Panc1 (cell line): ENCODE measurements at regions not wholly inside any gene's neighbourhood (a gene's known extent, or its start where the extent isn't known, plus 50 kb on each side); places are given as distances from the start of the nearest gene placed in this dataset.

Source experiments
- POLR2AphosphoS5 ChIP-seq: IDR thresholded peaks from 2 replicates; pipeline ENCODE4 v1.6.1; 2012; ENCODE audit warnings: mild to moderate bottlenecking, low read depth, low read length, moderate library complexity
- TF ChIP-seq, protein P1 (sequence below): fragments of 450-650 bp; IDR thresholded peaks from 2 replicates; pipeline ENCODE4 v1.5.1; 2017; ENCODE audit warnings: mild to moderate bottlenecking
- TF ChIP-seq, protein P2 (sequence below), 2 experiments: IDR thresholded peaks; 2 replicates each; pipeline ENCODE4 v1.6.1; 2011 to 2012; ENCODE audit warnings: low read depth in 2 of 2, control low read depth in 1 of 2, low read length in 1 of 2, mild to moderate bottlenecking in 1 of 2, moderate library complexity in 1 of 2; ENCODE audit not compliant: insufficient read depth in 1 of 2

DNA sequence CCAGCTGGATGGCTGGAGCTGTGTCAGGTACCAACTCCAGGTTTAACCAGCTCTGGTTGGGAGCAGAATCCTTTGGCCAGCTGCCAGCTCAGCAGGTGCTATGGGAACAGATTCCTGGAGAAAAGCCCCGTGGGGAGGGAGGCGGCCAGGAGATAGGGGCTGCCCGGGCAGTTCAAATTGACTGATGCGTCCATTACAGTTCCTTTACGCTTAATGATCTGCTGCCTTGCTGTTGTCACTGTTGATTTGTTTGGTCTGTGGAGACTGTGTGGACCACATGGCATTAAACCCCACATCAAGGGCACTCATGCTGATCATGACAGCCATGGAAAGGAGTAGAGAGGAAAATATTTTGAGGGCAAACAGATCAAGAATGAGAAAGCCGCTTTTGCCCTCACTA, 200.0 kb downstream of the TSN start:
- TF ChIP-seq, protein P1, sequence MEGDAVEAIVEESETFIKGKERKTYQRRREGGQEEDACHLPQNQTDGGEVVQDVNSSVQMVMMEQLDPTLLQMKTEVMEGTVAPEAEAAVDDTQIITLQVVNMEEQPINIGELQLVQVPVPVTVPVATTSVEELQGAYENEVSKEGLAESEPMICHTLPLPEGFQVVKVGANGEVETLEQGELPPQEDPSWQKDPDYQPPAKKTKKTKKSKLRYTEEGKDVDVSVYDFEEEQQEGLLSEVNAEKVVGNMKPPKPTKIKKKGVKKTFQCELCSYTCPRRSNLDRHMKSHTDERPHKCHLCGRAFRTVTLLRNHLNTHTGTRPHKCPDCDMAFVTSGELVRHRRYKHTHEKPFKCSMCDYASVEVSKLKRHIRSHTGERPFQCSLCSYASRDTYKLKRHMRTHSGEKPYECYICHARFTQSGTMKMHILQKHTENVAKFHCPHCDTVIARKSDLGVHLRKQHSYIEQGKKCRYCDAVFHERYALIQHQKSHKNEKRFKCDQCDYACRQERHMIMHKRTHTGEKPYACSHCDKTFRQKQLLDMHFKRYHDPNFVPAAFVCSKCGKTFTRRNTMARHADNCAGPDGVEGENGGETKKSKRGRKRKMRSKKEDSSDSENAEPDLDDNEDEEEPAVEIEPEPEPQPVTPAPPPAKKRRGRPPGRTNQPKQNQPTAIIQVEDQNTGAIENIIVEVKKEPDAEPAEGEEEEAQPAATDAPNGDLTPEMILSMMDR, result no peak
- no peak for TF ChIP-seq POLR2AphosphoS5
- TF ChIP-seq, protein P2, sequence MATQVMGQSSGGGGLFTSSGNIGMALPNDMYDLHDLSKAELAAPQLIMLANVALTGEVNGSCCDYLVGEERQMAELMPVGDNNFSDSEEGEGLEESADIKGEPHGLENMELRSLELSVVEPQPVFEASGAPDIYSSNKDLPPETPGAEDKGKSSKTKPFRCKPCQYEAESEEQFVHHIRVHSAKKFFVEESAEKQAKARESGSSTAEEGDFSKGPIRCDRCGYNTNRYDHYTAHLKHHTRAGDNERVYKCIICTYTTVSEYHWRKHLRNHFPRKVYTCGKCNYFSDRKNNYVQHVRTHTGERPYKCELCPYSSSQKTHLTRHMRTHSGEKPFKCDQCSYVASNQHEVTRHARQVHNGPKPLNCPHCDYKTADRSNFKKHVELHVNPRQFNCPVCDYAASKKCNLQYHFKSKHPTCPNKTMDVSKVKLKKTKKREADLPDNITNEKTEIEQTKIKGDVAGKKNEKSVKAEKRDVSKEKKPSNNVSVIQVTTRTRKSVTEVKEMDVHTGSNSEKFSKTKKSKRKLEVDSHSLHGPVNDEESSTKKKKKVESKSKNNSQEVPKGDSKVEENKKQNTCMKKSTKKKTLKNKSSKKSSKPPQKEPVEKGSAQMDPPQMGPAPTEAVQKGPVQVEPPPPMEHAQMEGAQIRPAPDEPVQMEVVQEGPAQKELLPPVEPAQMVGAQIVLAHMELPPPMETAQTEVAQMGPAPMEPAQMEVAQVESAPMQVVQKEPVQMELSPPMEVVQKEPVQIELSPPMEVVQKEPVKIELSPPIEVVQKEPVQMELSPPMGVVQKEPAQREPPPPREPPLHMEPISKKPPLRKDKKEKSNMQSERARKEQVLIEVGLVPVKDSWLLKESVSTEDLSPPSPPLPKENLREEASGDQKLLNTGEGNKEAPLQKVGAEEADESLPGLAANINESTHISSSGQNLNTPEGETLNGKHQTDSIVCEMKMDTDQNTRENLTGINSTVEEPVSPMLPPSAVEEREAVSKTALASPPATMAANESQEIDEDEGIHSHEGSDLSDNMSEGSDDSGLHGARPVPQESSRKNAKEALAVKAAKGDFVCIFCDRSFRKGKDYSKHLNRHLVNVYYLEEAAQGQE (IDR thresholded peaks at IDR 0.05; ENCODE audit: insufficient read depth in 1 of 2, low read depth in 2 of 2, low read length in 1 of 2), result no peak
